Neuronal stem cell (in vitro differentiated cells): ENCODE measurements at regions not wholly inside any gene's neighbourhood (a gene's known extent, or its start where the extent isn't known, plus 50 kb on each side); places are given as distances from the start of the nearest gene placed in this dataset.

Source experiments
- DNase-seq: peaks from one replicate; pipeline ENCODE4 v3.0.0-alpha.2; 2013; ENCODE audit warnings: low spot score
- H2AFZ ChIP-seq: one replicate; pipeline ENCODE4 v1.6.1; 2013; ENCODE audit warnings: mild to moderate bottlenecking, low read length, inconsistent platforms
- H2AK5ac ChIP-seq: 2 replicates; pipeline ENCODE4 v1.6.1; 2013; ENCODE audit warnings: low read depth, mild to moderate bottlenecking, inconsistent platforms, low read length, moderate library complexity, mixed read lengths
- H2BK120ac ChIP-seq: 2 replicates; pipeline ENCODE4 v1.6.1; 2013; ENCODE audit warnings: low read depth, mild to moderate bottlenecking, inconsistent platforms, low read length, moderate library complexity, mixed read lengths
- H2BK12ac ChIP-seq: one replicate; pipeline ENCODE4 v1.6.1; 2013; ENCODE audit warnings: low read length, inconsistent platforms
- H2BK15ac ChIP-seq: 2 replicates; pipeline ENCODE4 v1.6.1; 2013; ENCODE audit warnings: mild to moderate bottlenecking, low read length, inconsistent platforms, mixed read lengths
- H2BK5ac ChIP-seq: one replicate; pipeline ENCODE4 v1.6.1; 2013; ENCODE audit warnings: inconsistent platforms, mild to moderate bottlenecking, low read length, moderate library complexity
- H3K14ac ChIP-seq: one replicate; pipeline ENCODE4 v1.6.1; 2013; ENCODE audit warnings: low read length, inconsistent platforms
- H3K18ac ChIP-seq: 2 replicates; pipeline ENCODE4 v1.6.1; 2013; ENCODE audit warnings: low read length, inconsistent platforms
- H3K23ac ChIP-seq: 2 replicates; pipeline ENCODE4 v1.6.1; 2013; ENCODE audit warnings: low read depth, mild to moderate bottlenecking, mixed read lengths, low read length, inconsistent platforms; ENCODE audit not compliant: poor library complexity
- H3K27ac ChIP-seq: replicated peaks from 3 replicates; pipeline ENCODE4 v1.5.1; 2013; ENCODE audit warnings: low read length, inconsistent platforms
- H3K27me3 ChIP-seq, 3 experiments: 2 replicates each; pipeline ENCODE4 v1.6.1; 2013; ENCODE audit warnings: low read length in 3 of 3, mild to moderate bottlenecking in 2 of 3, inconsistent platforms in 1 of 3, low read depth in 1 of 3, mixed read lengths in 1 of 3, moderate library complexity in 1 of 3; ENCODE audit not compliant: control insufficient read depth in 3 of 3, insufficient read depth in 3 of 3
- H3K36me3 ChIP-seq, 2 donors: replicated peaks in 1 of 2; 2 replicates each; pipeline ENCODE4 v1.6.1; 2013; ENCODE audit warnings: low read length in 2 of 2; ENCODE audit not compliant: control insufficient read depth in 2 of 2, insufficient read depth in 2 of 2
- H3K4ac ChIP-seq: 2 replicates; pipeline ENCODE4 v1.6.1; 2013; ENCODE audit warnings: inconsistent platforms, mild to moderate bottlenecking, low read length, moderate library complexity
- H3K4me1 ChIP-seq, 2 donors: 1 replicate in 1 of 2; 2 replicates in 1 of 2; pipeline ENCODE4 v1.6.1; 2013; ENCODE audit warnings: low read length in 2 of 2, low read depth in 1 of 2; ENCODE audit not compliant: control insufficient read depth in 2 of 2, insufficient read depth in 1 of 2
- H3K4me2 ChIP-seq: one replicate; pipeline ENCODE4 v1.6.1; 2013; ENCODE audit warnings: mild to moderate bottlenecking, low read length, inconsistent platforms; ENCODE audit not compliant: insufficient read depth, poor library complexity, severe bottlenecking
- H3K4me3 ChIP-seq, 2 donors: 2 replicates each; pipeline ENCODE4 v1.5.1; 2013; ENCODE audit warnings: low read length in 2 of 2, mild to moderate bottlenecking in 2 of 2, inconsistent platforms in 1 of 2, moderate library complexity in 1 of 2
- H3K79me1 ChIP-seq: one replicate; pipeline ENCODE4 v1.6.1; 2013; ENCODE audit warnings: low read depth, mild to moderate bottlenecking, inconsistent platforms, low read length, moderate library complexity
- H3K9ac ChIP-seq: one replicate; pipeline ENCODE4 v1.6.1; 2013; ENCODE audit warnings: mild to moderate bottlenecking, low read depth, low read length, inconsistent platforms; ENCODE audit not compliant: poor library complexity
- H3K9me3 ChIP-seq, 2 donors: replicated peaks in 1 of 2; 2 replicates each; pipeline versions ENCODE3 to v1.6.1; 2013; ENCODE audit warnings: low read length in 2 of 2, mild to moderate bottlenecking in 2 of 2, inconsistent platforms in 1 of 2, low read depth in 1 of 2, mixed read lengths in 1 of 2, moderate library complexity in 1 of 2; ENCODE audit not compliant: control insufficient read depth in 2 of 2, insufficient read depth in 1 of 2
- H4K8ac ChIP-seq: one replicate; pipeline ENCODE4 v1.6.1; 2013; ENCODE audit warnings: low read depth, mild to moderate bottlenecking, inconsistent platforms, low read length, moderate library complexity
- H4K91ac ChIP-seq: one replicate; pipeline ENCODE4 v1.6.1; 2013; ENCODE audit warnings: low read length, low read depth, mild to moderate bottlenecking, inconsistent platforms; ENCODE audit not compliant: poor library complexity
- WGBS, 2 donors: extraction: QIAGEN DNeasy Blood & Tissue Kit; methylation state at CpG; one replicate each; pipeline ENCODE4 v1.1.7; 2013; ENCODE audit warnings: missing lambda C conversion rate in 2 of 2, mixed read lengths in 1 of 2; ENCODE audit not compliant: insufficient read length in 2 of 2, insufficient replicate concordance in 1 of 2; ENCODE audit errors: extremely low coverage in 2 of 2; 5-methylcytosine and 5-hydroxymethylcytosine counted together

GRCh38 chr6:165875946-165876345, 212.9 kb upstream of the PDE10A start:
- no CpG with 5 or more reads among the region's 1 CpG for WGBS, 2 donors
- Histone ChIP-seq H3K36me3 (no peaks in the 10 kb centered on the region), H3K27me3 (peaks cover 0 to 11% (median 0%) of the 10 kb centered on the region in 3 experiments), H4K91ac (no peak overlapping the region), H3K4me3 (no peak overlapping the region), H2BK120ac (no peak overlapping the region), H3K18ac (no peak overlapping the region), H3K9ac (no peak overlapping the region), H2BK15ac (no peak overlapping the region), H3K9me3 (no peaks in the 10 kb centered on the region), H3K14ac (no peak overlapping the region), H3K23ac (no peak overlapping the region), H4K8ac (no peak overlapping the region), H3K79me1 (no peaks in the 10 kb centered on the region), H3K4ac (no peak overlapping the region), H2AFZ (no peak overlapping the region), H3K27ac (no peak overlapping the region), H2BK12ac (no peak overlapping the region), H2AK5ac (no peak overlapping the region), H2BK5ac (no peak overlapping the region), H3K4me2 (no peak overlapping the region), H3K4me1 (peaks cover 0 to 4% of the 10 kb centered on the region in 2 donors)
- DNase-seq, result no peak

DNA sequence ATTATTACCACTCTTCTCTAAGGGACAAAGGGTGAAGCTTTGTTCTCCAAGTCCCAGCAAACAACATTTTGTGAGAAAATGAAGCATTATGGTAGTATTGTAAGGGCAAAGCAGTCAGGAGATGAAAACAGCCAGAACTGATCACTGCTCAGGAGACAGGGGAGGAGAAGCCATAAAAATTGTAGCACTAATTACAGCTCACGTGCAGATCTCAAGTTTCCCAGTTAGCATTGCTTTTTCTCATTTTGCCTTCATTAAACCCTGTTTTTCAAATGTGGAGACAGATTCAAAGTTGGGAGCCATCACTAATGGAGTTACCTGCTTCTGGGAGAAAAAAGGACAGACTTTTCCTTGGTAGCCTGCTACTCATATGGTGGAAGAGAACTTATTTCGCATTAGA, 210.9 kb upstream of the PDE10A start:
- Histone ChIP-seq H3K27me3 (peaks cover 0 to 4% (median 0%) of the 10 kb centered on the region in 3 experiments), H4K8ac (no peak overlapping the region), H3K4me1 (peaks cover 0 to 4% of the 10 kb centered on the region in 2 donors), H3K36me3 (no peaks in the 10 kb centered on the region), H3K27ac (no peak overlapping the region), H3K9ac (no peak overlapping the region), H2AFZ (no peak overlapping the region), H3K9me3 (no peaks in the 10 kb centered on the region), H3K18ac (no peak overlapping the region), H2AK5ac (no peak overlapping the region), H2BK120ac (no peak overlapping the region), H2BK5ac (no peak overlapping the region), H3K23ac (no peak overlapping the region), H2BK12ac (no peak overlapping the region), H3K14ac (no peak overlapping the region), H3K4ac (no peak overlapping the region), H3K79me1 (no peaks in the 10 kb centered on the region), H3K4me3 (no peak overlapping the region), H4K91ac (no peak overlapping the region), H3K4me2 (no peak overlapping the region), H2BK15ac (no peak overlapping the region)
- DNase-seq, result no peak
- WGBS, 2 donors, result no CpG with 5 or more reads among the region's 2 CpGs

DNA sequence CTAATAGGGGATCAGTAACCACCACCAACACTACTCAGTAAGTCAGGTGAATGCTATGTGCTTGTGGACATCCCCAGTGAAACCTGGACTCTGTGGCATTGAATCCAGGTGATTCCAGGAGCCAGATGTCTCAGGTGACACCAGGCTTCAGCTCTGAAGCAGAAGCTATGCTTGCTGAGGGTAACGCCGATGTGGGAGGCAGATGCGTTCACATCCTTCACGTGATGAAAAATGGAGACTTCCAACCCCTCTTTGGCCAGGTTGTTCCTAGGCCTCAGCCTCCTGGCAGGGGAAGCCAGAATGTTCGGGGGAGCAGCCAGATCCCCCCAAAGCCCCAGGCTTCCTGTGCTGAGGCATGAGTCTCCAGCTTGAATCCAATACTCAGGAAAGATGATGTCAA, 209.8 kb upstream of the PDE10A start:
- no peak overlapping the region for H2AFZ ChIP-seq
- no peaks in the 10 kb centered on the region for H3K36me3 ChIP-seq
- H3K27me3 ChIP-seq, result peaks cover 0 to 4% (median 0%) of the 10 kb centered on the region in 3 experiments
- H3K23ac ChIP-seq, result no peak overlapping the region
- H4K91ac ChIP-seq, result no peak overlapping the region
- no peak overlapping the region for H4K8ac ChIP-seq
- H3K4me3 ChIP-seq, result no peak overlapping the region
- no peaks in the 10 kb centered on the region for H3K9me3 ChIP-seq
- no peak overlapping the region for H2BK12ac ChIP-seq
- no peak overlapping the region for H3K18ac ChIP-seq
- no peak overlapping the region for H3K9ac ChIP-seq
- WGBS, 2 donors, result no CpG with 5 or more reads among the region's 5 CpGs
- no peak overlapping the region for H2AK5ac ChIP-seq
- H3K14ac ChIP-seq, result no peak overlapping the region
- H2BK120ac ChIP-seq, result no peak overlapping the region
- peaks cover 0 to 4% of the 10 kb centered on the region in 2 donors for H3K4me1 ChIP-seq
- no peak overlapping the region for H2BK15ac ChIP-seq
- DNase-seq, result no peak
- H3K4me2 ChIP-seq, result no peak overlapping the region
- H3K4ac ChIP-seq, result no peak overlapping the region
- H2BK5ac ChIP-seq, result no peak overlapping the region
- no peak overlapping the region for H3K27ac ChIP-seq
- H3K79me1 ChIP-seq, result no peaks in the 10 kb centered on the region

GRCh38 chr6:165872311-165872710, 209.3 kb upstream of the PDE10A start:
- Histone ChIP-seq H2AK5ac (no peak overlapping the region), H2BK15ac (no peak overlapping the region), H3K18ac (no peak overlapping the region), H4K8ac (no peak overlapping the region), H3K27ac (no peak overlapping the region), H3K4me2 (no peak overlapping the region), H3K23ac (no peak overlapping the region), H3K27me3 (peaks cover 0 to 4% (median 0%) of the 10 kb centered on the region in 3 experiments), H2BK5ac (no peak overlapping the region), H2BK120ac (no peak overlapping the region), H3K9me3 (no peaks in the 10 kb centered on the region), H3K4me1 (peaks cover 0 to 4% of the 10 kb centered on the region in 2 donors), H2BK12ac (no peak overlapping the region), H3K36me3 (no peaks in the 10 kb centered on the region), H3K14ac (no peak overlapping the region), H3K9ac (no peak overlapping the region), H4K91ac (no peak overlapping the region), H2AFZ (peak overlapping the region; percentile 66), H3K4ac (no peak overlapping the region), H3K4me3 (no peak overlapping the region), H3K79me1 (no peaks in the 10 kb centered on the region)
- no CpG with 5 or more reads among the region's 3 CpGs for WGBS, 2 donors
- DNase-seq, result no peak
